Stimulated activated naive CD8-positive, alpha-beta T cell treated with anti-CD3 and anti-CD28 coated beads, Interleukin-15, Interleukin-2, amounts not matched to agents 100 ng/mL and 50 ng/mL, for 24 hours (primary cell): ENCODE measurements at regions not wholly inside any gene's neighbourhood (a gene's known extent, or its start where the extent isn't known, plus 50 kb on each side); places are given as distances from the start of the nearest gene placed in this dataset.
"Not testable (repeated sequence)": the region's sequence is repeated elsewhere in the genome, so short reads cannot be mapped to it uniquely, and the experiment has no call there.

Source experiments
- H3K27ac Mint-ChIP-seq: one replicate; pipeline ENCODE4 v1.8.0; 2021; ENCODE audit warnings: mild to moderate bottlenecking, mixed read lengths
- H3K27me3 Mint-ChIP-seq: one replicate; pipeline ENCODE4 v1.8.0; 2021; ENCODE audit warnings: mixed read lengths
- H3K36me3 Mint-ChIP-seq: one replicate; pipeline ENCODE4 v1.8.0; 2021; ENCODE audit warnings: low read depth, mixed read lengths
- H3K4me1 Mint-ChIP-seq: one replicate; pipeline ENCODE4 v1.8.0; 2021; ENCODE audit warnings: low read depth, mixed read lengths
- H3K4me3 Mint-ChIP-seq: one replicate; pipeline ENCODE4 v1.8.0; 2021; ENCODE audit warnings: mild to moderate bottlenecking, mixed read lengths
- H3K9me3 Mint-ChIP-seq: one replicate; pipeline ENCODE4 v1.8.0; 2021; ENCODE audit warnings: mixed read lengths

- H3K27me3 Mint-ChIP-seq, result peaks cover 6% of the 10 kb centered on the region
- H3K27ac Mint-ChIP-seq, result no peak overlapping the region
- H3K4me1 Mint-ChIP-seq, result no peaks in the 10 kb centered on the region
- peaks cover 12% of the 10 kb centered on the region for H3K9me3 Mint-ChIP-seq
- no peaks in the 10 kb centered on the region for H3K36me3 Mint-ChIP-seq
- H3K4me3 Mint-ChIP-seq, result no peak overlapping the region
Observed at GRCh38 chr6:167667204-167668018, 159.3 kb upstream of the AFDN start.

GRCh38 chr6:167668019-167668753, 158.5 kb upstream of the AFDN start:
- no peaks in the 10 kb centered on the region for H3K36me3 Mint-ChIP-seq
- H3K27ac Mint-ChIP-seq, result no peak overlapping the region
- no peak overlapping the region for H3K4me3 Mint-ChIP-seq
- H3K4me1 Mint-ChIP-seq, result no peaks in the 10 kb centered on the region
- H3K27me3 Mint-ChIP-seq, result peaks cover 6% of the 10 kb centered on the region
- peaks cover 15% of the 10 kb centered on the region for H3K9me3 Mint-ChIP-seq

GRCh38 chr6:167668754-167669552, 157.8 kb upstream of the AFDN start:
- Mint-ChIP-seq H3K9me3 (peaks cover 15% of the 10 kb centered on the region), H3K27ac (no peak overlapping the region), H3K36me3 (no peaks in the 10 kb centered on the region), H3K4me3 (no peak overlapping the region), H3K4me1 (no peaks in the 10 kb centered on the region), H3K27me3 (peaks cover 6% of the 10 kb centered on the region)

GRCh38 chr6:167669553-167669849, 157.2 kb upstream of the AFDN start:
- Mint-ChIP-seq H3K27ac (no peak overlapping the region), H3K36me3 (no peaks in the 10 kb centered on the region), H3K9me3 (peaks cover 15% of the 10 kb centered on the region), H3K27me3 (peaks cover 6% of the 10 kb centered on the region), H3K4me1 (no peaks in the 10 kb centered on the region), H3K4me3 (no peak overlapping the region)

GRCh38 chr6:167669870-167670802, 156.6 kb upstream of the AFDN start:
- Mint-ChIP-seq H3K9me3 (peaks cover 15% of the 10 kb centered on the region), H3K27me3 (peaks cover 9% of the 10 kb centered on the region), H3K27ac (no peak overlapping the region), H3K4me3 (no peak overlapping the region), H3K36me3 (no peaks in the 10 kb centered on the region), H3K4me1 (no peaks in the 10 kb centered on the region)

- Mint-ChIP-seq H3K27ac (no peak overlapping the region), H3K4me3 (no peak overlapping the region), H3K9me3 (peaks cover 15% of the 10 kb centered on the region), H3K36me3 (no peaks in the 10 kb centered on the region), H3K4me1 (no peaks in the 10 kb centered on the region), H3K27me3 (peaks cover 16% of the 10 kb centered on the region)
Observed at GRCh38 chr6:167670938-167671338, 155.8 kb upstream of the AFDN start.

- H3K9me3 Mint-ChIP-seq, result peaks cover 15% of the 10 kb centered on the region
- H3K4me1 Mint-ChIP-seq, H3K4me3 Mint-ChIP-seq, H3K36me3 Mint-ChIP-seq, H3K27ac Mint-ChIP-seq: not testable (repeated sequence)
- H3K27me3 Mint-ChIP-seq, result peaks cover 19% of the 10 kb centered on the region
Observed at GRCh38 chr6:167671379-167671976, 155.2 kb upstream of the AFDN start.

GRCh38 chr6:167671977-167672687, 154.6 kb upstream of the AFDN start:
- Mint-ChIP-seq H3K4me1 (no peaks in the 10 kb centered on the region), H3K9me3 (peaks cover 15% of the 10 kb centered on the region), H3K27me3 (peaks cover 17% of the 10 kb centered on the region), H3K36me3 (no peaks in the 10 kb centered on the region), H3K4me3 (no peak overlapping the region), H3K27ac (no peak overlapping the region)

- Mint-ChIP-seq H3K4me3 (no peak overlapping the region), H3K27ac (no peak overlapping the region), H3K27me3 (peaks cover 23% of the 10 kb centered on the region), H3K4me1 (no peaks in the 10 kb centered on the region), H3K36me3 (no peaks in the 10 kb centered on the region), H3K9me3 (peaks cover 15% of the 10 kb centered on the region)
Observed at GRCh38 chr6:167672738-167673137, 154.0 kb upstream of the AFDN start.

- H3K27ac Mint-ChIP-seq, result no peak overlapping the region
- no peak overlapping the region for H3K4me3 Mint-ChIP-seq
- peaks cover 33% of the 10 kb centered on the region for H3K27me3 Mint-ChIP-seq
- H3K36me3 Mint-ChIP-seq, result no peaks in the 10 kb centered on the region
- H3K4me1 Mint-ChIP-seq, result no peaks in the 10 kb centered on the region
- peaks cover 15% of the 10 kb centered on the region for H3K9me3 Mint-ChIP-seq
Observed at GRCh38 chr6:167673946-167674345, 152.8 kb upstream of the AFDN start.

GRCh38 chr6:167674486-167674885, 152.2 kb upstream of the AFDN start:
- Mint-ChIP-seq H3K9me3 (peaks cover 15% of the 10 kb centered on the region), H3K36me3 (no peaks in the 10 kb centered on the region), H3K27ac (no peak overlapping the region), H3K4me3 (no peak overlapping the region), H3K4me1 (no peaks in the 10 kb centered on the region), H3K27me3 (peaks cover 38% of the 10 kb centered on the region)

GRCh38 chr6:167676000-167676665, 150.6 kb upstream of the AFDN start:
- Mint-ChIP-seq H3K9me3 (peaks cover 15% of the 10 kb centered on the region), H3K4me1 (no peaks in the 10 kb centered on the region), H3K36me3 (no peaks in the 10 kb centered on the region), H3K4me3 (no peak overlapping the region), H3K27ac (no peak overlapping the region), H3K27me3 (peaks cover 55% of the 10 kb centered on the region)
